PC-3 (cell line): ENCODE measurements at regions not wholly inside any gene's neighbourhood (a gene's known extent, or its start where the extent isn't known, plus 50 kb on each side); places are given as distances from the start of the nearest gene placed in this dataset.

Experiments
- EZH2 ChIP-seq: fragments of 300-600 bp; sonication (generic); IDR thresholded peaks from one replicate; pipeline ENCODE4 v1.6.1; 2017; ENCODE audit warnings: antibody characterized with exemption, mild to moderate bottlenecking, low read length; ENCODE audit not compliant: unreplicated experiment
- EZH2phosphoT487 ChIP-seq: fragments of 300-600 bp; sonication (generic); IDR thresholded peaks from 2 replicates; pipeline ENCODE4 v1.6.1; 2018; ENCODE audit warnings: mild to moderate bottlenecking, antibody characterized with exemption, low read length, borderline replicate concordance
- TF ChIP-seq, protein P1 (sequence below): fragments of 300-600 bp; sonication (generic); conservative IDR thresholded peaks from 2 replicates; pipeline ENCODE4 v1.5.1; 2017; ENCODE audit warnings: antibody characterized with exemption, low read depth, mild to moderate bottlenecking, low read length

DNA sequence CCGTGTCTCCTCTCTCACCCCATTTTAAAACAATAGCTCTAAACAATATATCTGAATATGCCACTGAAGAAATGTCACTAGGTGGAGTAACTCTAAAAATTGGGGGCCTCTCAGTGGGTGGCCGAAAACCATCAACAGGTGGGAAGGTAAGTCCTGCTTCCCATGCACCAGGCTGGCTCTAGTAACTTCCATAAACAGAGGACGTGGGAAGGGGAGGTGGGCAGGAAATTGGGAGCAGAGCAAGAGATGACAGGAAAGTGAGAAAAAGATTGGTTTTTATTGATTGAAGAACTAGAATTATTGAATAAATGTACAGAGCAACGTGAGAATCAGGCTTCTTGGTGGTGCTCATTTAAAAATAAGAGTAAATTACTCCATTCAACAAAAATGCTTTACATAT is 170.4 kb downstream of the SOCS6 start:
- TF ChIP-seq, protein P1, sequence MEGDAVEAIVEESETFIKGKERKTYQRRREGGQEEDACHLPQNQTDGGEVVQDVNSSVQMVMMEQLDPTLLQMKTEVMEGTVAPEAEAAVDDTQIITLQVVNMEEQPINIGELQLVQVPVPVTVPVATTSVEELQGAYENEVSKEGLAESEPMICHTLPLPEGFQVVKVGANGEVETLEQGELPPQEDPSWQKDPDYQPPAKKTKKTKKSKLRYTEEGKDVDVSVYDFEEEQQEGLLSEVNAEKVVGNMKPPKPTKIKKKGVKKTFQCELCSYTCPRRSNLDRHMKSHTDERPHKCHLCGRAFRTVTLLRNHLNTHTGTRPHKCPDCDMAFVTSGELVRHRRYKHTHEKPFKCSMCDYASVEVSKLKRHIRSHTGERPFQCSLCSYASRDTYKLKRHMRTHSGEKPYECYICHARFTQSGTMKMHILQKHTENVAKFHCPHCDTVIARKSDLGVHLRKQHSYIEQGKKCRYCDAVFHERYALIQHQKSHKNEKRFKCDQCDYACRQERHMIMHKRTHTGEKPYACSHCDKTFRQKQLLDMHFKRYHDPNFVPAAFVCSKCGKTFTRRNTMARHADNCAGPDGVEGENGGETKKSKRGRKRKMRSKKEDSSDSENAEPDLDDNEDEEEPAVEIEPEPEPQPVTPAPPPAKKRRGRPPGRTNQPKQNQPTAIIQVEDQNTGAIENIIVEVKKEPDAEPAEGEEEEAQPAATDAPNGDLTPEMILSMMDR: no peak
- TF ChIP-seq EZH2: no peak
- TF ChIP-seq EZH2phosphoT487: no peak
